HepG2 (cell line): ENCODE measurements at regions not wholly inside any gene's neighbourhood (a gene's known extent, or its start where the extent isn't known, plus 50 kb on each side); places are given as distances from the start of the nearest gene placed in this dataset.

Experiments used
- ATAC-seq: fragments of 200-7000 bp; cut with Tn5 transposase; 3 replicates; pipeline ENCODE4 v1.9.1; 2020; ENCODE audit warnings: mild to moderate bottlenecking, moderate library complexity
- BruUV-seq: library from RNA; stranded (reverse); fragments of 400-500 nt; replicated peaks from 2 replicates; lab custom pipeline; 2021; lab: Mats Ljungman, UMichigan
- CTCF ChIA-PET: fragments of 300-600 bp; formaldehyde crosslinking; extraction: SDS; loops from one replicate; lab custom pipeline; 2021; ENCODE audit warnings: low total read pairs, inconsistent platforms, low intra/inter-chr PET ratio; lab: Yijun Ruan, JAX
- POLR2A ChIA-PET: fragments of 350-600 bp; sonication (Branson Sonifier 250); formaldehyde crosslinking; loops from one replicate; lab custom pipeline; 2020; ENCODE audit warnings: antibody characterized with exemption, inconsistent platforms; lab: Yijun Ruan, JAX
- DNase-seq: peaks from one replicate; pipeline ENCODE4 v3.0.0-alpha.2; 2015; ENCODE audit warnings: low spot score
- FAIRE-seq: peaks from 3 replicates; lab custom pipeline; 2011; peaks lifted over from hg19 to GRCh38; lab: Jason Lieb, UNC
- H2AFZ ChIP-seq: one replicate; pipeline ENCODE4 v1.6.1; 2011; ENCODE audit warnings: low read length, inconsistent platforms
- H3K27ac ChIP-seq: fragments of 300-600 bp; 3 replicates; pipeline ENCODE4 v1.8.0; 2011; ENCODE audit warnings: mixed run types, mild to moderate bottlenecking, mixed read lengths, low read length, inconsistent platforms; ENCODE audit not compliant: insufficient read depth; ENCODE audit errors: extremely low read length
- H3K27me3 ChIP-seq, 2 experiments: fragments of 200-600 bp in 1 of 2; 2 replicates in 1 of 2; 3 replicates in 1 of 2; pipeline versions ENCODE4 v1.6.0 to v1.8.0; 2011; ENCODE audit warnings: low read length in 2 of 2, mild to moderate bottlenecking in 2 of 2, moderate library complexity in 2 of 2, inconsistent platforms in 1 of 2; ENCODE audit not compliant: insufficient read depth in 2 of 2, control insufficient read depth in 1 of 2
- H3K36me3 ChIP-seq, 2 experiments: fragments of 200-600 bp in 1 of 2; replicated peaks in 1 of 2; 2 replicates in 1 of 2; 3 replicates in 1 of 2; pipeline versions ENCODE4 v1.5.1 to v1.8.0; 2011; ENCODE audit warnings: low read length in 2 of 2, inconsistent platforms in 1 of 2; ENCODE audit not compliant: insufficient read depth in 2 of 2, control insufficient read depth in 1 of 2
- H3K4me1 ChIP-seq: 2 replicates; pipeline ENCODE4 v1.5.1; 2012; ENCODE audit warnings: low read length, inconsistent platforms; ENCODE audit not compliant: insufficient read depth
- H3K4me2 ChIP-seq: 2 replicates; pipeline ENCODE4 v1.6.0; 2011; ENCODE audit warnings: low read depth, low read length, inconsistent platforms
- H3K4me3 ChIP-seq, 3 experiments: fragments of 200-600 bp in 1 of 3; sonication (generic), shearing (Covaris generic) in 1 of 3; replicated peaks in 1 of 3; 2 replicates each; pipeline ENCODE4 v1.5.1; 2011 to 2016; ENCODE audit warnings: low read length in 3 of 3, inconsistent platforms in 2 of 3, low read depth in 2 of 3, mild to moderate bottlenecking in 2 of 3, control low read depth in 1 of 3, mixed read lengths in 1 of 3; ENCODE audit not compliant: insufficient read depth in 1 of 3
- H3K79me2 ChIP-seq: one replicate; pipeline ENCODE4 v1.6.1; 2011; ENCODE audit warnings: low read length, inconsistent platforms; ENCODE audit not compliant: insufficient read depth
- H3K9ac ChIP-seq: 2 replicates; pipeline ENCODE4 v1.6.0; 2011; ENCODE audit warnings: mild to moderate bottlenecking, low read depth, low read length, inconsistent platforms; ENCODE audit not compliant: insufficient read depth
- H3K9me3 ChIP-seq: 2 replicates; pipeline ENCODE4 v1.5.1; 2012; ENCODE audit warnings: mild to moderate bottlenecking, low read length
- H4K20me1 ChIP-seq: 2 replicates; pipeline ENCODE4 v1.6.0; 2011; ENCODE audit warnings: inconsistent platforms, mild to moderate bottlenecking, low read length, moderate library complexity; ENCODE audit not compliant: insufficient read depth
- CSRNP2 ChIP-seq: sonication (generic); formaldehyde crosslinking; conservative IDR thresholded peaks from 2 replicates; pipeline ENCODE4 v1.8.0; 2022; ENCODE audit warnings: low read depth, missing genetic modification reagents
- ZBTB42 ChIP-seq: sonication (generic); formaldehyde crosslinking; IDR thresholded peaks from 2 replicates; pipeline ENCODE4 v1.5.0; 2020; ENCODE audit warnings: mild to moderate bottlenecking, missing genetic modification reagents
- ZNF317 ChIP-seq: sonication (generic); formaldehyde crosslinking; IDR thresholded peaks from 2 replicates; pipeline ENCODE4 v1.5.0; 2020; ENCODE audit warnings: mild to moderate bottlenecking, missing genetic modification reagents
- ZNF34 ChIP-seq: sonication (generic); formaldehyde crosslinking; IDR thresholded peaks from 2 replicates; pipeline ENCODE4 v1.4.0; 2020; ENCODE audit warnings: mild to moderate bottlenecking, missing genetic modification reagents, borderline replicate concordance
- ZNF747 ChIP-seq: sonication (generic); formaldehyde crosslinking; IDR thresholded peaks from 2 replicates; pipeline ENCODE4 v1.8.1; 2023; ENCODE audit warnings: missing genetic modification reagents, mild to moderate bottlenecking, borderline replicate concordance
- WGBS: methylation state at CpG from one replicate; pipeline ENCODE4 v1.1.6; 2017; ENCODE audit warnings: low lambda C conversion rate; 5-methylcytosine and 5-hydroxymethylcytosine counted together
- in situ Hi-C: cut with HindIII; loops from 2 replicates; pipeline ENCODE4 v1.10.0; 2017; ENCODE audit warnings: low pct_unique_long_range_greater_than_20kb; ENCODE audit not compliant: extremely low pct_ligation_motif_present
- intact Hi-C: fragments of 100-400 bp; cut with micrococcal nuclease; formaldehyde crosslinking; loops from one replicate; pipeline ENCODE4 v1.10.0; 2022; ENCODE audit not compliant: unreplicated experiment

- TF ChIP-seq CSRNP2 (CRISPR knock-in tag) (no peak), ZBTB42 (CRISPR knock-in tag) (no peak), ZNF747 (CRISPR knock-in tag) (no peak)
Measured at GRCh38 chr3:157639756-157640426, 136.7 kb upstream of the VEPH1 start (continued).

- Histone ChIP-seq H3K9me3 (0 out of 2 replicates have a peak, but pooled peaks cover 5% of the 10 kb centered on the region), H3K36me3 (no peaks in the 10 kb centered on the region), H3K4me3 (no peak overlapping the region), H4K20me1 (no peaks in the 10 kb centered on the region), H3K4me2 (no peak overlapping the region), H2AFZ (no peak overlapping the region), H3K27me3 (no peaks in the 10 kb centered on the region), H3K79me2 (no peaks in the 10 kb centered on the region), H3K4me1 (no peaks in the 10 kb centered on the region), H3K9ac (no peak overlapping the region), H3K27ac (no peak overlapping the region)
- no TSS peak for BruUV-seq
- 0% methylated on average over 1 of the region's 1 CpG for WGBS
- ATAC-seq (no peak), DNase-seq (no peak), FAIRE-seq (no peak)
- intact Hi-C loops (no loop called here), in situ Hi-C loops (no loop called here)
- POLR2A ChIA-PET: no interaction called here
- TF ChIP-seq ZNF317 (CRISPR knock-in tag): peak; percentile 94
- TF ChIP-seq ZNF34 (CRISPR knock-in tag): no peak
- CTCF ChIA-PET: no interaction called here
Measured at GRCh38 chr3:157637866-157638265, 134.7 kb upstream of the VEPH1 start.
